Body of pancreas (tissue), 4 donors: ENCODE measurements at regions not wholly inside any gene's neighbourhood (a gene's known extent, or its start where the extent isn't known, plus 50 kb on each side); places are given as distances from the start of the nearest gene placed in this dataset.

ENCODE experiments used
- POLR2A ChIP-seq, 3 donors: fragments of 450-650 bp; IDR thresholded peaks; one replicate each; pipeline ENCODE4 v1.6.1; 2016; ENCODE audit warnings: antibody characterized with exemption in 3 of 3, mild to moderate bottlenecking in 2 of 3
- TF ChIP-seq, protein P1 (sequence below), 7 experiments: fragments of 450-650 bp in 4 of 7; fragments of 200-600 bp in 3 of 7; sonication (generic) in 3 of 7; IDR thresholded peaks; one replicate each; pipeline ENCODE4 v1.5.1; 2016 to 2019; ENCODE audit warnings: antibody characterized with exemption in 7 of 7

DNA sequence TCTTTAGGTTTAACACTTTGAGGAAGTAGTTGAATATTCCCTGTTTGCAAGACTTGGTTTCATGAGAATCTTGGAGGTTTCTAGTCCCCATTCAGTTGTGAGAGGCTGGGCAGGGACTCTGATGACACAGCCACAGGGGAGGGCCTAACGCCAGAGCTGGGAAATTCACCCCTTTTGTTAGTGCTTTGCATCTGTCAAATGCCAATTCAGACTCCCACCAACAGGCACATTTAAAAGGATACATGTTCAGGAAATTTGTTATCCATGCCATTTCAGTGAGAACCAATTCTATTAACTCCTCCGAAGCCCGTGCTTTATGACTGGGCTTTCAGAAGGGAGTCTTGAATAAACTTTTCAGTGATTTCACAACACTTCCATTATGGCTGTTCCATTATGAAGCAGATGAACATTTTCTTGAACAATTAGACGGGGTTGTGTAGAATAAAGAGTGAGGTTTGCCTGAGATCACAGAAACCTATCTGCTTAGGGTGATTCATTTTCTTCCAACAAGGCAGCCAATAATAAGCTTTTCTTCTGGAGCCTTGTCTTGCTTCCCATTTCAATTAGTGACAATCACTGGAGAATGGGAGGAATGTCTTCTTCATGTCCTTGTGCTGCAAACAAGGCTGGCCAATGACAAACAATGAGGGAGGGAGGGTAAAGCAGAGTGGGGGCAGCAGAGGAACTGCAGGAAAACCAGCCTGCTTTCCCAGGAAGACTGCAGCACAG, 90.6 kb downstream of the SOX14 start:
- TF ChIP-seq, protein P1, sequence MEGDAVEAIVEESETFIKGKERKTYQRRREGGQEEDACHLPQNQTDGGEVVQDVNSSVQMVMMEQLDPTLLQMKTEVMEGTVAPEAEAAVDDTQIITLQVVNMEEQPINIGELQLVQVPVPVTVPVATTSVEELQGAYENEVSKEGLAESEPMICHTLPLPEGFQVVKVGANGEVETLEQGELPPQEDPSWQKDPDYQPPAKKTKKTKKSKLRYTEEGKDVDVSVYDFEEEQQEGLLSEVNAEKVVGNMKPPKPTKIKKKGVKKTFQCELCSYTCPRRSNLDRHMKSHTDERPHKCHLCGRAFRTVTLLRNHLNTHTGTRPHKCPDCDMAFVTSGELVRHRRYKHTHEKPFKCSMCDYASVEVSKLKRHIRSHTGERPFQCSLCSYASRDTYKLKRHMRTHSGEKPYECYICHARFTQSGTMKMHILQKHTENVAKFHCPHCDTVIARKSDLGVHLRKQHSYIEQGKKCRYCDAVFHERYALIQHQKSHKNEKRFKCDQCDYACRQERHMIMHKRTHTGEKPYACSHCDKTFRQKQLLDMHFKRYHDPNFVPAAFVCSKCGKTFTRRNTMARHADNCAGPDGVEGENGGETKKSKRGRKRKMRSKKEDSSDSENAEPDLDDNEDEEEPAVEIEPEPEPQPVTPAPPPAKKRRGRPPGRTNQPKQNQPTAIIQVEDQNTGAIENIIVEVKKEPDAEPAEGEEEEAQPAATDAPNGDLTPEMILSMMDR (IDR thresholded peaks at IDR 0.05): no peak
- TF ChIP-seq POLR2A (IDR thresholded peaks at IDR 0.05): no peak
